ENCODE measurements at regions not wholly inside any gene's neighbourhood (a gene's known extent, or its start where the extent isn't known, plus 50 kb on each side); places are given as distances from the start of the nearest gene placed in this dataset.

GRCh38 chr21:27024301-27024700 is 57.4 kb upstream of the ADAMTS5 start:
- TF ChIP-seq CTCF (IDR thresholded peaks at IDR 0.05) (no peak), FOXP1 (CRISPR knock-in tag; IDR thresholded peaks at IDR 0.05; ENCODE audit: borderline replicate concordance) (no peak), TP53 (CRISPR knock-in tag; IDR thresholded peaks at IDR 0.05) (no peak), RORB (CRISPR knock-in tag; IDR thresholded peaks at IDR 0.05) (no peak), SMAD3 (CRISPR knock-in tag; IDR thresholded peaks at IDR 0.05; ENCODE audit: borderline replicate concordance) (no peak)
